GM21576 (cell line): ENCODE measurements at regions not wholly inside any gene's neighbourhood (a gene's known extent, or its start where the extent isn't known, plus 50 kb on each side); places are given as distances from the start of the nearest gene placed in this dataset.

Experiments used
- ATAC-seq: cut with Tn5 transposase; IDR thresholded peaks from one replicate; pipeline ENCODE4 v1.9.1; 2021; ENCODE audit warnings: mild to moderate bottlenecking, moderate library complexity; ENCODE audit not compliant: unreplicated experiment

DNA sequence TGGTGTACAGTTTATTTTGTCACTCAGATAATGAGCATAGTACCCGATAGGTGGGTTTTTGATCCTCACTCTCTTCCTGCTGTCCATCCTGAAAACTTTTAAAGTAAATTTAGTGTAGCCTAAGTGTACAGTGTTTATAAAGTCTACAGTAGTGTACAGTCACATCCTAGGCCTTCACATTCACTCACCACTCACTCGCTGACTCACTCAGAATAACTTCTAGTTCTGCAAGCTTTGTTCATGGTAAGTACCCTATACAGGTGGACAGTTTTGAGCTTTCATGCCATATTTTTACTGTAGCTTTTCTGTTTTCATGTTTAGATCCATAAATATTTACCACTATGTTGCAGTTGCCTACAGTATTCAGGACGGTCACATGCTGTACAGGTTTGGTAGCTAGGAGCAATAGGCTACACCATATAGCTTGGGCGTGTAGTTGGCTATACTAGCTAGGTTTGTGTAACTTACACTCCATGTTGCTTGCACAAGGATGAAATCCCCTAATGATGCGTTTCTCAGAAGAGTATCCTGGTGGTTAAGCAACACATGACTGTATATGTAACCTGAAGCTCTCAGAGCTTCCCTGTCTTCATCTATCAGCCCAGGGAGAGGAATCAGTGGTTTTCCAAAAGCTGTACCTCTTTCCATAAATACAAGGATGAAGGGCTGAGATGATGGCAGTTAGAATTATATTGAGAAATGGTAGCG is 87.6 kb upstream of the SLC25A26 start:
- no peak for ATAC-seq

- no peak for ATAC-seq
Observed at GRCh38 chr3:66128623-66129022, 89.9 kb upstream of the MAGI1 start.

DNA sequence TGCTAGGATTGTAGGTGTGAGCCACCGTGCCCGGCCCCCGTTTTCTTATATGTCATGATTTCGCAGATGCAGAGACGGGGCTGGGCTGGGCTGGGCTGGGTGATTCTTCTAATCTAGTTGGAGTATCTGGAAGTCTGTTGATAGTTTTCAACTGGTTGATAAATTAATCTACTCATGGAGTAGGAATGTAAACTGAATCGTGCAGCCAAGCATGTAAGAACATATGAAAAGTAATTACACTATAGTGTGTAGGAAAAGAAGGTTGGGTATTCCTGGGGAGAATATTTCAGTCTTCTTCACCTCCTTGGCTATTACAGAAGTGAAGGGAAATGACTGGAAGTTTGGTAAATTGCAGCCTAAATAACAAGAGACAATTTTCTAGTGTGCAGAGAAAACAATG is 82.6 kb upstream of the MAGI1 start:
- no peak for ATAC-seq

DNA sequence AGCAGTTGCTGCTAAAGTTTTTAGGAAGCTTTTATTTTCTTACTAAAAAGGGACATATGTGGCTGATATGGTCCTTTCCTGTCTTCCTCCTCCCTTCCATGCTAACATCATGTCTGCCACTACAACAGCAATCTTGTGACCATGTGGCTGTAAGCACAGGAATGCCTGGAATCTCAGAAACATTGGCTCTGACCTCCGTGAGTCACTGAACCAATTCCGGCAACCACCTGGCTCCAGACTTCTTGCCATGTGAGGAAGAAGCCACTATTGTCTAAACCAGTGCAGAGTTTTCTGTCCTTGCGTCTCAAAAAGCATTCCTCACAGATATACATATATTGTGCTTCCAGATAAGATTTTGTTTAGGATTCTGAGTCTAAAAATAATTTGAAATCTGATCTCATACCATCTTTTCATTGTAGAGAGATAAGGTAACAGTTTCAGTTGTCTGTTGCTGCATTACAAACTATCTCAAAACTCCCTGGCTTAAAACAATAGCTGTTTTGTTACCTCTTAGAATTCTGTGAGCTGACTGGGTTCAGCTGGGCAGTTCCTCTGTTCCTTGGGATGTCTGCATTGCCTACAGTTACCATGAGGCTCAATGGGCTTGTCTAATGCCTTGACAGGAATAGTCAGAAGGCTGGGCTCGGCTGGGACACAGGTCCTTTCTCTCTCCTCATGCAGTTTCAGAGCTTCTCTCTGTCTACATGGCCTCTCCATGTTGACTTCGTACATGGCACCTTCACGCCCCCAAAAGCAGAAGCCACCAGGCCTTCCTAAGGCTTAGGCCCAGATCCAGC is 77.3 kb upstream of the MAGI1 start:
- ATAC-seq, result no peak

DNA sequence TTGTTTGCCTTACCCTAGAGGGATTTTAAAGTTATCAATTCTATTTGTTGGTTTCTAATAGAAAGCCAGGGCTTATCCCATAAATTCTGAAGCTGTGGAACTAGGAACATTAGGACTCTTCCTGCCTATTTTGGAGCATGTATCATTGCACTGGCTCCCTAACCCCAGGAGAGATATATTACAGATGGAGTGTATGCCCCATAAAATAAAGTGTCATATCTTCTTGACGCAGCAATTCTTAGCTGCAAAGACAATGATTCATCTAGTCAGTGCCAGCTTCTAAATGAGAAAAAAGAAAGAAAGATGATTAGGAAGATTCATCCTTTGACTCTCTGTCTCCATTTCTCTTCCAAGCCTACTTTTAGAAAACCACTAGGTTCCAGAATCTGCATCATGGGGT is 74.8 kb upstream of the MAGI1 start:
- no peak for ATAC-seq

GRCh38 chr3:66110840-66111239 is 72.1 kb upstream of the MAGI1 start:
- ATAC-seq, result no peak

GRCh38 chr3:66107855-66108254 is 69.1 kb upstream of the MAGI1 start:
- no peak for ATAC-seq

DNA sequence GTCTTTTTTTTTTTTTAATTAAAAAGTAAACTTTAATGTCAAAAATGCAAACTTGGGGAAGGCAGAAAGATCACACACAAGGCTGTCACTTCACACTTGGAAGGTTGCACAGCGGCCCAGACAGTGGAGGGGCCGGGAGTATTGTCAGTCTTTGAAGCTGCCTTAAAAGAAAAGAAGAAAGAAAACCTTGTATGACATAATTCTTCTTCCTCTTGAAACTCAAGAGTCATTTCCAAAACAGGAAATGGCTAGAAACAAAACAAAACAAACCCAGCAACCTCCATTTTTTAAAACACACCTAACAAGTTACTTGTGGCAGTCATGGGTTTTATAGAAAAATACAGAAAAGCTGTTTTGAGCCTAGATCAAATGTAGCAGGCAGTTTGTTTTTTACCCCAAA is 68.1 kb upstream of the MAGI1 start:
- no peak for ATAC-seq

DNA sequence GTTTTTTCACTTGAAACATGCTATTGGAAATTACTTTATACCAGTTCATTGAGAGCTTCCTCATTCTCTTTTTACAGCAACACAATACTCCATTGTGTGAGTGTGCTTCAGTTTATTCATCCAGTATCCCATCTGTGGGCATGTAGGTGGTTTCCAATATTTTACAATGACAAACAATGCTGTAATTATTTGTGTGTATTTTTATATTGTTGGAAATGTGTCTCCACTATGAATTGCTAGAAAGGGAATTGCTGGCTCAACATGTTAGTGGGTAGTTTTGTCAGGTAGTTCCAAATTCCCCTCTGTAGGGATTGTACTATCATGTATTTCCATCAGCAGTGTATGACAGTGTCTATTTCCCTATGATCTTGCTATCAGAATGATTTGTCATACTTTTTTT is 65.8 kb upstream of the MAGI1 start:
- no peak for ATAC-seq

DNA sequence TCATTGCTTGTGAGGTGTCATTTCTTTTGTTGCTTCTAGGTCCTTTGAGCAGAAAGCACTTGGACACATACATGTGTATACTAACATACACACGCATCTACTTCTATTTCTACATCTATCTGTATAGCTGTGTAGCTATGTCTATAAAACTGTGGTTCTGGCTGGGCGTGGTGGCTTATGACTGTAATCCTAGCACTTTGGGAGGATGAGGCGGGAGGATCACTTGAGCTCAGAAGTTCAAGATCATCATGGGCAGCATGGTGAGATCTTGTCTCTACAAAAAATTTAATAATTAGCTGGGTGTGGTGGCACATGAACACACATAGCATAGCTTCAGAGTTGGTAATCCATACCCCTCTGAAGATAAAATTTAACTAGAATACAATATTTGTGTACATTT is 65.0 kb upstream of the MAGI1 start:
- no peak for ATAC-seq

GRCh38 chr3:66101901-66102300 is 63.2 kb upstream of the MAGI1 start:
- no peak for ATAC-seq

DNA sequence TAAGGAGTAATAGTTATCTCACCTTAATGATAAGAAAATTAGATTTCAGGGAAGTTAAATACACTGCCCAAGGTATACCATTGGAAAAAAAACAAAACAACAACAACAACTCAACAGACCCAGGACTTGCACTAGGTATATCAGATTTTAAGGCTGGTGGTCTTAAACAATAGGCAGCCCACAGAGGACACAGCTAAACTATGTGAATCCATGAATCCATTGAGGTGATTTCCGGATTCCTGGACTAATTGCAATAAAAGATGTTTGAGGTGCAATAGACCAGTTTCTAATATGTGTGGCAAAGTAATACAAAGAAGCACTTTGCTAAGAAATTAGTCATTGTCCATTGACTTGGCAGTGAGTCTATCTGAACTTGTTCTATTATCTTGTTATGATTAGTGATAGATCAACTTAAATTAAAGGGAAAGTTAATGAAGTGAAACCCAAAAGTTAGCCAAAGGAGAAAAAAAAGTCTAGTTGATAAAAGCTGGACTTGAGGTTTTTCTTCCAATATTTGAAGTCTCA is 60.9 kb upstream of the MAGI1 start:
- ATAC-seq, result no peak

DNA sequence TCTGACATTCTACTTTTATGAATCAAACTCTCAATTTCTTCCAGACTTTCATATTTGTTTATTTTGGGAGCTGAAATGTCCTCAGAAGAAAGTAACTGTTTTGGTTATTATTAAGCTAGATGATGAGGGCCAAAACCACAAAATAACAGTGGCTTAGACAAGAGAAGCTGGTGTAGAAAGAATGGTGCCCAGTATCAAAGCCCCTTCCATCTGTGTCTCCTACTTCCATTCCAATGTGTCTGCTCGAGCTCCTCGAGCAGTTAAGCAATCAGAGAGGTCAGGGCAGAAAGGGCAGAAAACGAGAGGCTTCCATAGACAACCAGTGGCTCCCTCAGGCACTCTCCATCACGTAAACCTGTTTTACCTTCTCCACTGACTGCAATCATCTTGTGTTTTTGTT is 59.7 kb upstream of the MAGI1 start:
- ATAC-seq, result no peak

DNA sequence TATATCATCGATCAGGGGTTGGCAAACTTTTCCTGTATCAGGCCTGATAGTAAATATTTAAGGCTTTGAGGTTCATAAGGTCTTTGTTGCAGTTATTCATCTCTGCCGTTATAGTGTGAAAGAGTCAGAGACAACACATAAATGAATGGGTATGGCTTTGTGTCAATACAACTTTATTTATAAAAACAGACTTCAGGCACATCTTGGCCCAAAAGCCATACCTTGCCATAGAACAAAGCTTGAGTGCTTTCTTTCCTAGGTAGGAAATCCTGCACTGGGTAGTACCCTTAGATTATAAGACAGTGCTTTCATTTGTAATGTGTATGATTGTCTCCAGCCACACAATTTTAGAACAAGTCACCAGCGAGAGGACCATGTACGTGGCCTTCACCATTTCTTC is 58.9 kb upstream of the MAGI1 start:
- ATAC-seq, result no peak

- ATAC-seq, result no peak
Observed at GRCh38 chr3:66095295-66096001, 56.7 kb upstream of the MAGI1 start.

DNA sequence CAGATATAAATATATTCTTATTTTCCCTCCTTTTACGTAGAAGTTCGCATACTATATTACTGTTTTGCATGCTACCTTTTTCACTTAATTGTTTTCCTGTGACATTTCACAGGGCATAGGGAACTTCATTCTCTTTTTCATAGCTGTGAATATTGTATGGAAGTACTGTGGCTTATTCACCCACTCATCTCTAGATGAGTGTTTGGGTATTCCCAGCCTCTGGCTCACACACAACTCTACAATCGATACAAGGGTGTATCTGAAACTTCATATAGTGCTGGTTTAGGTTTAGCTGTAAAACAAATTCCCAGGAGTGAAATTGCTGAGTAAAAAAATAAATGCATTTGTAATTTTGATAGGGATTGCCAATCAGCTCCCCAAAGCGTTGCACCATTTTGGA is 55.3 kb upstream of the MAGI1 start:
- no peak for ATAC-seq

GRCh38 chr3:66092175-66092995 is 53.7 kb upstream of the MAGI1 start:
- ATAC-seq, result no peak
